ENCODE measurements at regions not wholly inside any gene's neighbourhood (a gene's known extent, or its start where the extent isn't known, plus 50 kb on each side); places are given as distances from the start of the nearest gene placed in this dataset.

GRCh38 chr1:9452516-9453140, 86.6 kb upstream of the SLC25A33 start:
- TF ChIP-seq CTCF (IDR thresholded peaks at IDR 0.05): no peak
- TF ChIP-seq POLR2A (IDR thresholded peaks at IDR 0.05; ENCODE audit: low read depth): no peak
- no peak for TF ChIP-seq EP300 (IDR thresholded peaks at IDR 0.05)

All from esophagus muscularis mucosa (tissue), 4 donors.